GM12878 (cell line): ENCODE measurements at regions not wholly inside any gene's neighbourhood (a gene's known extent, or its start where the extent isn't known, plus 50 kb on each side); places are given as distances from the start of the nearest gene placed in this dataset.

Experiments used
- ATAC-seq: fragments of 200-7000 bp; cut with Tn5 transposase; 3 replicates; pipeline ENCODE4 v1.9.1; 2020; ENCODE audit warnings: mild to moderate bottlenecking, moderate library complexity
- BruUV-seq: library from RNA; stranded (reverse); fragments of 400-500 nt; replicated peaks from 2 replicates; lab custom pipeline; 2021; lab: Mats Ljungman, UMichigan
- CTCF ChIA-PET: fragments of 300-600 bp; sonication (Branson Sonifier 250); formaldehyde crosslinking; extraction: SDS; loops from one replicate; lab custom pipeline; 2021; ENCODE audit warnings: inconsistent platforms; lab: Yijun Ruan, JAX
- POLR2A ChIA-PET: fragments of 350-600 bp; formaldehyde crosslinking; extraction: SDS; loops from one replicate; lab custom pipeline; 2021; ENCODE audit warnings: inconsistent platforms; lab: Charles Lee
- RAD21 ChIA-PET: fragments of 300-600 bp; sonication (Branson Sonifier 250); formaldehyde crosslinking; loops from one replicate; lab custom pipeline; 2023; ENCODE audit warnings: antibody characterized with exemption; ENCODE audit not compliant: unreplicated experiment; lab: Charles Lee
- SMC1A ChIA-PET: fragments of 300-600 bp; sonication (Branson Sonifier 250); formaldehyde crosslinking; loops from one replicate; lab custom pipeline; 2023; ENCODE audit not compliant: unreplicated experiment, uncharacterized antibody; lab: Charles Lee
- DNase-seq: peaks from one replicate; pipeline ENCODE4 v3.0.0-alpha.2; 2011; ENCODE audit warnings: low read depth, low spot score
- FAIRE-seq: peaks from 3 replicates; lab custom pipeline; 2011; peaks lifted over from hg19 to GRCh38; lab: Jason Lieb, UNC
- H2AFZ ChIP-seq: 2 replicates; pipeline ENCODE4 v1.6.0; 2011; ENCODE audit warnings: low read depth, low read length, control low read depth; ENCODE audit not compliant: control insufficient read depth
- H3K27ac ChIP-seq: 2 replicates; pipeline ENCODE4 v1.5.1; 2011; ENCODE audit warnings: control low read depth; ENCODE audit not compliant: control insufficient read depth, insufficient read depth
- H3K27me3 ChIP-seq, 2 experiments: replicated peaks in 1 of 2; 2 replicates each; pipeline versions ENCODE4 v1.6.0 to v1.6.1; 2011; ENCODE audit warnings: low read length in 1 of 2; ENCODE audit not compliant: control insufficient read depth in 2 of 2, insufficient read depth in 2 of 2
- H3K36me3 ChIP-seq, 2 experiments: 2 replicates each; pipeline ENCODE4 v1.5.1; 2011; ENCODE audit warnings: low read length in 1 of 2; ENCODE audit not compliant: control insufficient read depth in 2 of 2, insufficient read depth in 2 of 2
- H3K4me1 ChIP-seq: 2 replicates; pipeline ENCODE4 v1.6.1; 2011; ENCODE audit warnings: mild to moderate bottlenecking, low read length, moderate library complexity, mixed read lengths; ENCODE audit not compliant: control insufficient read depth, insufficient read depth
- H3K4me2 ChIP-seq: 2 replicates; pipeline ENCODE4 v1.6.0; 2011; ENCODE audit warnings: control low read depth; ENCODE audit not compliant: control insufficient read depth, insufficient read depth
- H3K4me3 ChIP-seq: fragments of 200-600 bp; sonication (generic); 2 replicates; pipeline ENCODE4 v1.5.1; 2016
- H3K79me2 ChIP-seq: 2 replicates; pipeline ENCODE4 v1.6.0; 2011; ENCODE audit warnings: low read length; ENCODE audit not compliant: control insufficient read depth, insufficient read depth
- H3K9ac ChIP-seq: 2 replicates; pipeline ENCODE4 v1.8.0; 2011; ENCODE audit warnings: low read length, control low read depth, mixed read lengths; ENCODE audit not compliant: control insufficient read depth, insufficient read depth
- H3K9me3 ChIP-seq: replicated peaks from 3 replicates; pipeline ENCODE4 v1.5.1; 2011; ENCODE audit warnings: mild to moderate bottlenecking, low read length; ENCODE audit not compliant: control insufficient read depth, insufficient read depth
- H4K20me1 ChIP-seq: 2 replicates; pipeline ENCODE4 v1.6.0; 2011; ENCODE audit not compliant: control insufficient read depth, insufficient read depth
- NFXL1 ChIP-seq: fragments of 450-650 bp; IDR thresholded peaks from 2 replicates; pipeline ENCODE4 v1.6.1; 2017; ENCODE audit warnings: antibody characterized with exemption, mild to moderate bottlenecking, borderline replicate concordance
- PAX8 ChIP-seq: fragments of 450-650 bp; IDR thresholded peaks from 2 replicates; pipeline ENCODE4 v1.6.1; 2017; ENCODE audit warnings: mild to moderate bottlenecking, moderate library complexity
- SPI1 ChIP-seq: IDR thresholded peaks from 2 replicates; pipeline ENCODE4 v1.6.1; 2011; ENCODE audit warnings: low read depth, mild to moderate bottlenecking, low read length, moderate library complexity, borderline replicate concordance; ENCODE audit not compliant: insufficient read depth
- STAT1 ChIP-seq: fragments of 450-650 bp; conservative IDR thresholded peaks from 2 replicates; pipeline ENCODE4 v1.6.1; 2014; ENCODE audit warnings: antibody characterized with exemption, mild to moderate bottlenecking
- ZNF207 ChIP-seq: fragments of 450-650 bp; IDR thresholded peaks from 2 replicates; pipeline ENCODE4 v1.6.1; 2014; ENCODE audit warnings: antibody characterized with exemption, mild to moderate bottlenecking, borderline replicate concordance
- WGBS: methylation state at CpG from one replicate; pipeline ENCODE4 v1.1.6; 2016; ENCODE audit warnings: low lambda C conversion rate; ENCODE audit not compliant: insufficient replicate concordance, insufficient coverage; ENCODE audit errors: missing lambda C conversion rate; 5-methylcytosine and 5-hydroxymethylcytosine counted together
- in situ Hi-C: fragments of 300-500 bp; cut with MboI; formaldehyde crosslinking; loops from 9 replicates; pipeline ENCODE4 v1.14.3; 2018; ENCODE audit warnings: mixed read lengths
- intact Hi-C: fragments of 100-400 bp; cut with micrococcal nuclease; formaldehyde crosslinking; loops from one replicate; pipeline ENCODE4 v1.14.2; 2022; ENCODE audit not compliant: unreplicated experiment
- TF ChIP-seq, protein P1 (sequence below): fragments of 450-650 bp; IDR thresholded peaks from 2 replicates; pipeline ENCODE4 v1.6.1; 2016; ENCODE audit warnings: mild to moderate bottlenecking, moderate library complexity, borderline replicate concordance
- TF ChIP-seq, protein P2 (sequence below): IDR thresholded peaks from 2 replicates; pipeline ENCODE4 v1.6.1; 2012; ENCODE audit warnings: low read depth, low read length, improper control_type of control experiment

- SMC1A ChIA-PET: no interaction called here
- Histone ChIP-seq H3K4me2 (no peak overlapping the region), H2AFZ (no peak overlapping the region), H3K4me1 (no peaks in the 10 kb centered on the region), H4K20me1 (no peaks in the 10 kb centered on the region), H3K9me3 (no peaks in the 10 kb centered on the region), H3K36me3 (no peaks in the 10 kb centered on the region), H3K9ac (no peak overlapping the region), H3K27me3 (no peaks in the 10 kb centered on the region), H3K79me2 (no peaks in the 10 kb centered on the region), H3K4me3 (no peak overlapping the region), H3K27ac (no peak overlapping the region)
- intact Hi-C loops (no loop called here), in situ Hi-C loops (no loop called here)
- CTCF ChIA-PET: no interaction called here
- POLR2A ChIA-PET: no interaction called here
- 30% methylated on average over 9 of the region's 9 CpGs for WGBS
- no peak for TF ChIP-seq ZNF207
- no peak for TF ChIP-seq NFXL1
- TF ChIP-seq, protein P1, sequence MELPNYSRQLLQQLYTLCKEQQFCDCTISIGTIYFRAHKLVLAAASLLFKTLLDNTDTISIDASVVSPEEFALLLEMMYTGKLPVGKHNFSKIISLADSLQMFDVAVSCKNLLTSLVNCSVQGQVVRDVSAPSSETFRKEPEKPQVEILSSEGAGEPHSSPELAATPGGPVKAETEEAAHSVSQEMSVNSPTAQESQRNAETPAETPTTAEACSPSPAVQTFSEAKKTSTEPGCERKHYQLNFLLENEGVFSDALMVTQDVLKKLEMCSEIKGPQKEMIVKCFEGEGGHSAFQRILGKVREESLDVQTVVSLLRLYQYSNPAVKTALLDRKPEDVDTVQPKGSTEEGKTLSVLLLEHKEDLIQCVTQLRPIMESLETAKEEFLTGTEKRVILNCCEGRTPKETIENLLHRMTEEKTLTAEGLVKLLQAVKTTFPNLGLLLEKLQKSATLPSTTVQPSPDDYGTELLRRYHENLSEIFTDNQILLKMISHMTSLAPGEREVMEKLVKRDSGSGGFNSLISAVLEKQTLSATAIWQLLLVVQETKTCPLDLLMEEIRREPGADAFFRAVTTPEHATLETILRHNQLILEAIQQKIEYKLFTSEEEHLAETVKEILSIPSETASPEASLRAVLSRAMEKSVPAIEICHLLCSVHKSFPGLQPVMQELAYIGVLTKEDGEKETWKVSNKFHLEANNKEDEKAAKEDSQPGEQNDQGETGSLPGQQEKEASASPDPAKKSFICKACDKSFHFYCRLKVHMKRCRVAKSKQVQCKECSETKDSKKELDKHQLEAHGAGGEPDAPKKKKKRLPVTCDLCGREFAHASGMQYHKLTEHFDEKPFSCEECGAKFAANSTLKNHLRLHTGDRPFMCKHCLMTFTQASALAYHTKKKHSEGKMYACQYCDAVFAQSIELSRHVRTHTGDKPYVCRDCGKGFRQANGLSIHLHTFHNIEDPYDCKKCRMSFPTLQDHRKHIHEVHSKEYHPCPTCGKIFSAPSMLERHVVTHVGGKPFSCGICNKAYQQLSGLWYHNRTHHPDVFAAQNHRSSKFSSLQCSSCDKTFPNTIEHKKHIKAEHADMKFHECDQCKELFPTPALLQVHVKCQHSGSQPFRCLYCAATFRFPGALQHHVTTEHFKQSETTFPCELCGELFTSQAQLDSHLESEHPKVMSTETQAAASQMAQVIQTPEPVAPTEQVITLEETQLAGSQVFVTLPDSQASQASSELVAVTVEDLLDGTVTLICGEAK: no peak
- no peak for TF ChIP-seq STAT1
- TF ChIP-seq, protein P2, sequence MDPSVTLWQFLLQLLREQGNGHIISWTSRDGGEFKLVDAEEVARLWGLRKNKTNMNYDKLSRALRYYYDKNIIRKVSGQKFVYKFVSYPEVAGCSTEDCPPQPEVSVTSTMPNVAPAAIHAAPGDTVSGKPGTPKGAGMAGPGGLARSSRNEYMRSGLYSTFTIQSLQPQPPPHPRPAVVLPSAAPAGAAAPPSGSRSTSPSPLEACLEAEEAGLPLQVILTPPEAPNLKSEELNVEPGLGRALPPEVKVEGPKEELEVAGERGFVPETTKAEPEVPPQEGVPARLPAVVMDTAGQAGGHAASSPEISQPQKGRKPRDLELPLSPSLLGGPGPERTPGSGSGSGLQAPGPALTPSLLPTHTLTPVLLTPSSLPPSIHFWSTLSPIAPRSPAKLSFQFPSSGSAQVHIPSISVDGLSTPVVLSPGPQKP: no peak
- TF ChIP-seq PAX8: no peak
- TF ChIP-seq SPI1: no peak
- FAIRE-seq: no peak
- DNase-seq: no peak
- RAD21 ChIA-PET: no interaction called here
- BruUV-seq: no TSS peak
- ATAC-seq: no peak
Measured at GRCh38 chrX:67114635-67115034, 429.2 kb upstream of the AR start.
